ENCODE measurements at regions not wholly inside any gene's neighbourhood (a gene's known extent, or its start where the extent isn't known, plus 50 kb on each side); places are given as distances from the start of the nearest gene placed in this dataset.
"Not testable (repeated sequence)": the region's sequence is repeated elsewhere in the genome, so short reads cannot be mapped to it uniquely, and the experiment has no call there.

DNA sequence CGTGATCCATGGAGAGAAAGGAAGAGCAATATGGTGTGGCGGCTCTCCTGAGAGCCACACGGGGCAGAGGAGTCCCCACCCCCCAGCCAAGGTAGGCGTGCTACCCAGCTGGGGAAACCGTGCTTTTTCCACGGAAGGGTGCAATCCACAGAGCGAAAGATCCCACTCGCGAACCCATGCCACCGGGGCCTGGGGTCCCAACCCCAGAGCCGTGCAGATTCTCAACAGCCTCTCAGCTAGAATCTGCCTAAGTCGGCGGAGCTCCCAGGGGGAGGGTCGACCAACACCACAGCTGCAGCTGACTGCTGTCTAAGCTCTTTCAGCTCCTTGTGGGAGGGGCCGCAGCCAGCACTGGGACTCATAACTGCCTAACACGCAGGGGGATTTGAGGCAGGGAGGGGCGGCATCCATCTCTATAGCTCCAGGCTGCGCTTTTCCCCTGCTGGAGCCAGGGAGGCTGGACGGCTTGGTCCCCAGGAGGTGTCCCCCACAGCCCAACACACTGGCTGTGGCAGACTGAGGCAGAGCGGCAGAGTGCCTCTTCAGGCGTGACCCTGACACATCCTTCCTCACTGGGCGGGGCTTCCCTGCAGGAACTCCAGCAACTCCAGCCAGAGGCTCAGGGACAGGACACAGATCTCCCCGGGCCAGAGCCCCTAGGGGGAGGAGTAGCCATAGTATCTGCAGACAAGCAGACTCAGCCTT is 107.6 kb upstream of the ZBTB20 start:
- no peak for DNase-seq

DNA sequence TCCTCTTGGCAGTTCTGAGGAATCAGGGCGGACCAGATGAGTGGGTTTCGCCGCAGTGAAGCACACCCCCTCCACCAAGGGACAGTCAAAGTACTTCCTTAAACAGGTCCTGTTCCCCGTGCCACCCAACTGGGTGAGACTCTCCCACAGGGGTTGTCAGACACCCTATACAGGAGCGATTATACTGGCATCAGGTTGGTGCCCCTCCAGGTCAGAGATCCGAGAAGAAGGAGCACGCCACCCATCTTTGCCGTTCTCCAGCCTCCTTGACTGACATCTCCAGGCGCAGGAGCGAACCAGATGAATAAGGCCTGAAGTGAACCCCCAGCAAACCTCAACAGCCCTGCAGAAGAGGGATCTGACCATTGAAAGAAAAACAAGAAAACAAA is 108.1 kb upstream of the ZBTB20 start:
- no peak for DNase-seq

DNA sequence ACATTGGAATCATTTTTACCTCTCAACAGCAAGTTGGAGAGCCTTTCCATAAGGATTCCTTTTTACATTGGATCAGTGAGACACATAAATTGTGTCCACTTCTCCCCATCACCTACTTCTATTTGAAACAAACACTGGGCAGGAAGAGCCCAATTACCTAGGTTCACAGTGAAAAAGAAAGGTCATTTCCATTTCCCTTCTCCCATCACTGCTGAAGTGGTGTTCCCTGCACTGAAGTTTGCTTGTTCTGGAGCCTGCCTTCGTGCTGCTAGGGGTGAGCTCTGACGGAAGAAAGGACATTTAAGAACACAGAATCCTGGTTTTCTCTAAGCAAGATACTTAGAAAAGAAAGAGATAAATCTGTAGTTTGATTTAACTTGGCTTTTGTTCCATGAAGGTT is 123.8 kb upstream of the ZBTB20 start:
- no peak for DNase-seq

DNA sequence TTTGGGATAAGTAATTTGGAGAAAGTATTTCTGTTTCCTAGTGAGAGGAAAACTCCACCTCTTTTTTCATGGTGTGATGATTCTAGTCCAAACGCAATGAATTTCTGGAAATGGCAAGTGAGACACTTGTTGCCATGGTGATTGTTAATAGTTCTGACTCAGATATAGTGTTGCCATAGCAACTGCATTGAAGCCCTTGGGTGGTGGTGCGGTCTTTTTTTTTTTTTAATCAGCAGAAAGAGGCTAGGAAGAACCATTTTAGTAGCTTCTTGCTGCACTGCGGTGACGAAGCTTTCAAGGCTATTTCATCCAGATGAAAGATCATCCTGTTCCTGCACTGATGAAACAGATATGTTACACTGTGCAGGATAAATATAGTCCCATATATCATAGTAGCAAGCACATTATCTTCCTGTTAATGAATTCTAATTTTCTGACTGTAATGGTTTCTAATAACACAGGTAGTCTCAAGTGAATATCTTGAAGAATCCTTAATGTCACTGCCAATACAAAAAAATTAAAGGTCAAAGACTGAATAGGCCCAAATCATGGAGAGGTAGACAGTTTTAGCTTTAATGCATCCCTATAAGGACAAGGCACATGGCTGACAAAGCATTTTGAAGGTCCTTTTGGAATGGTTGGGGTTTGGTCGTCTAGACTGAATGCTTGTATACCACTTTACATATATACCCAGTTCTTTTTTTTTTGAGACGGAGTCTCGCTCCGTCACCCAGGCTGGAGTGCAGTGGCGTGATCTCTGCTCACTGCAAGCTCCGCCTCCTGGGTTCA is 125.1 kb upstream of the ZBTB20 start:
- peak; percentile 18 for DNase-seq

DNA sequence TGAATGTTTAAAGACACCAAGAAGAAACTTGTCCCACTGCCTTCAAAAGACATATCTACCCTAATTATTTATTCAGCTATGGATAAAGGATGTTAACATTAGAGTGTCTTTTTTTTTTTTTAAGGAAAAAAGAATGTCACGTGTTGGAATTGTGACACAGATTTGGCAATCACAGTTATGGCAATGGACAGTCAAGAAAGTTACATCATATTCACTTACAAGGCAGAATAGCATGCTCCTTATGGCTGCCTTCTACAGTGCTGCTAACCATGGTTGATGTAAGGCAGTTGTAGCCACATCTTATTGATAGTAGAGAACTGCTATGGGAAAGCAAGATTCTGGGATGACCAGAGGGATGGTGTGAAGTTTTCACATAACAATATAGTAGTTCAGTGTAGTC is 128.8 kb upstream of the ZBTB20 start:
- DNase-seq = no peak

DNA sequence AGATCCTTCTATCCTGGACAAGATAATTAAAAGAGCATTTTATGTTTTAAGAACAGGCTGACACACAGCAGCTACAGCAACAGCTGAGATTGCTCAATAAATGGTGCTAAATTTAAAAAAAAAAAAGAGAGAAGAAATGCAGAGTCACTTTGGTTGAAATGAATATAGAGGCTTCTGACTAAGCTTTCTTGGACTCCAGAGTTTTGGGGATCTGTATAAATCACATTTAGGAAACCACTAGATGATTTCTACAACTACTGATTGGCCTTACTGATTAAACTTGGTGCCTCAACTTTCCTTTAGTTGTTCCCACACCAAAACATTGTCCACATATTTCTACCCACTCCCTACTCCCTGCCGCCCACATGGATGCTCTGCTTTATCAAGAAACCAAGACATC is 132.9 kb upstream of the ZBTB20 start:
- no peak for DNase-seq

DNA sequence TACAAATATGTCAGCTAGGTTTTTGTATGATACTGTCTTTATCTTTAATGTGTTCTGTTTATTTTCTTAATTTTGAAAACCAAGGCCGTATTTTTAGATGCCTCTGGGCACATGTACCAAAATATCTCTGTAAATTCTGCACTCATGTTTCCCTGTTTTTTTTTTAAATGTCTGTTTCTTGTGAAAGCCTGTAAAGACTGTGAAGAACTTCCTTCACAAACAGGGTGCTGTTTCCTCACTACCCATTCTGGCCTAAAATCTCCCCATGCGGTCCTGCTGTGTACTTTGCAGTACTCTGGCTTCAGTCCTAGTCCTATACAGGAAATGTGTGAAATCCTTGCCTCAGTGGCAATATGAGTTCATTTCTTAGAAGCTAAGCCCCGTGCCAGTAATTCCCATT is 133.4 kb upstream of the ZBTB20 start:
- no peak for DNase-seq

DNA sequence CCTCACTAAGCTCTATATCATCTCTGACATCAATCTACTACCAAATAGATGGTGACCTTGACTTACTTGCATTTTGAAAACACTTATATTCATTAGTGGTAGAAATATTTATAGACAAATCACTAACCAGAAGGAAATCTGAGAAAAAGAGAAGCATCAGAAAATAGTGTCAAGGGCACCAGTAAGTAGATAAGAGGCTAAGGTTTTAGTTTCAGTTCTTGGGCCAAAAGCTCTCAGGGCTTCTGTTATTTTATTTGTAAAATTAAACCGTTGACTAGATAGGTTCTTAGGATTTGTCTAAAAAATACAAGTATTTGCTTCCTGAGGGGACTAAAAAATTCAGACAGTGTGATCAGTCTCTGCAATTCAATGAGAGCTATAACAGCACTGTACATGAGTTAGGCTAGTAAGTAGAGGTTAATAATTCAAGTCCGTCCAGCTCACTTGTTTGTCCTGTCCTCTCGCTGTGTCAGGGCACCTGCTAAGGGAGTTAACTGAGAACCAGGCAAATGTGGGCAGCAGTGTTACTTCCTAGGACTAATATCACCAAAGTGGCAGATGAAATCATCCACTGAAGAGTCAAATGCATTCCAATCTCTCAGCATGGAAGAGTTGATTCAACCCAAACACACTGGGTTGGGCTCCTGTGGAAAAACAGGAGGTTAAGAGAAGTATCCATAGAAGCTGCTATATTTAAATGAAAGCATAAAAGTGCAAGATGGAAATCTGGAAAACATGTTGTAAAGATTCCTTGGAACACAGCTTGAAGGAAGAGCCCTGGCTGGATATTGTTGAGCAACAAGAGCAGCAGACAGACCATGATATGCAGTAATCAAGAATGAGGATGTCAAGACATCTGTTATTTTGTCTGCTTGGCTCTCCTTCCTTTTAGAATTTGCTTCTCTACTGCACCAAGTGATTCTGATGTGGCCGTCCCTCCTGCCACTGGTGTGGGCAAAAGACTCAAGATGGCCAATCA is 134.9 kb upstream of the ZBTB20 start:
- no peak for DNase-seq

DNA sequence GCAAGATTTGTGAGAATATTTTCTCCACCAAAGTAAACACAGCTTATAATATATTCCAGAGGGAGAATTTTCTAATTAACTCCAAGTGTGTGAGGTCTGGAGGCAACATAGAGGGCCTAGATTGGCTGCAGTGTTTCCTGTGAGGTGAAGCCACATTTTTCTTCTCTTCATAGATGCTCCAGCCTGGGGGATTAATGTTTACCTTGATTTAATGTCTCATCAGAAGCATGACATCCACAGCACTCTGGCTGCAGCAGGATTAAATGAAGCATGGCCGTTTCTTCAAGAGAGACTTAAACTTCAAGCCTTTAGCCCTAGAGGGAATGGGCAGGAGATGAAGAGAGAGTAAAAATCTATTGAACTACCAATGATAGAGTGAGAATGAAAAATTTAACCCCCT is 137.9 kb upstream of the ZBTB20 start:
- no peak for DNase-seq

DNA sequence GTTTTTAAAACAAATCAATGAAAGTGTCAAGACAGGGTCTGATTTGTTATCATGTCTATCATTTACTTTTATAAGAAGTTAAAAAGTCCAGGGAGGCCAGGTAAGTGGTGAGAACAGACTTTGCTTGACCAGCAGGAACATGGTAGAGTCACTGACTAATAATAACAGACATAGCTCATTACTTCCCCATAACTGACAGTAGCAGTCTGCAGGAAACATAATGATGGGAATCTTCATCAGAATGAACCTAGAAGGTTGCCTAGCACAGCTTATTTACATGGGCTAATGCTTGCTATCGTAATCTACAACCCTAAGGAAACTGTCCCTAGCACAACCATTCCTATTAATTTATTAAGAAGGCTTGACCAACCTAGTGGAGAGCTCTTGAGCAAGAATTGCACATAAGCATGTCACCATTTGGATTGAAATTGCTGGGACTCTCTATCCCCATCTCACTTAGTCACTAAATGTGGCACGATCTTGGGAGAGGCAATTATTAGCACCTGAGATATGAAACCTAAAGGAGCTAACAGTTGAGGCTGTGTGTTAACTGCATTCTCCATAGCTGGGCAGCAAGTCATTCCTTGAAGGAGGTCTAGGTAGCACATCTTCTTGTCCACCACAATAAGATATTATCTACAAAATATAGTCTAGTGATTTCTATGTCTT is 139.6 kb upstream of the ZBTB20 start:
- no peak for DNase-seq

DNA sequence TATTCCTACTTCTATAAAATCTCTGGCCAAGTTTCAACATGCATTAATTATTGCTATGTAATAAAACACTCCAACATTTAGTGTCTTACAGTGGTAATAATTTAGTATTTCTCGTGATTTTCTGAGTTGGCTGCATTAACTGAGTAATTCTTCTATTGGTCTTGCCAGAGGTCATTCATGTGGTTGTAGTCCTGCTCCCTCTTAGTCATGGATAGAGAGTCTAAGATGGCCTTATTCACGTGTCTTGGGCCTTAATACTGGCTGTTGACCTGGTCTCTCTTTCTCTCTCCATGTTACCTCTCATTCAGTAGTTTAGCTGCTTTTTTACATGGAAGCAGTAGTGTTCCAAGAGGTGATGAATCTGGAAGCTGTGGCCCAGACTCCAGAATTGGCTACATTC is 140.1 kb upstream of the ZBTB20 start:
- DNase-seq = no peak

DNA sequence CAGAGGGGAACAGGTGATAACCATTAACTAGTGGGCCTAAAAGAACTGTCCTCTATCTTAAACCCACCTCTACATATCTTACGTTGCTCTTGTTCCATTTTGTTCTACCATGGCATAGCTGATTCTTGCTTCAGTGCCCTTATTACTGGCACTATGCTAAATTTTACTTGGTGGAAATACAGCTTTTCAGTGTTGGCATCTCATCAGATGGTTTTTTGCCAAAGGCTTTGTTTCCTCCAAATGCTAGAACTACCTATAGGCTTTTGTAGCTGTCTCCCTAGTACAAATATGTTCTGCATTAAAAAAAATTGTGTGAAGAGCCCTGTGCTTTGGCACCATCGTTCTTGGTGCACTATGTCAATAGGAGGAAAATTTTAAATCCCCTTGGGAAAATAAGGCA is 145.0 kb upstream of the ZBTB20 start:
- DNase-seq = no peak

DNA sequence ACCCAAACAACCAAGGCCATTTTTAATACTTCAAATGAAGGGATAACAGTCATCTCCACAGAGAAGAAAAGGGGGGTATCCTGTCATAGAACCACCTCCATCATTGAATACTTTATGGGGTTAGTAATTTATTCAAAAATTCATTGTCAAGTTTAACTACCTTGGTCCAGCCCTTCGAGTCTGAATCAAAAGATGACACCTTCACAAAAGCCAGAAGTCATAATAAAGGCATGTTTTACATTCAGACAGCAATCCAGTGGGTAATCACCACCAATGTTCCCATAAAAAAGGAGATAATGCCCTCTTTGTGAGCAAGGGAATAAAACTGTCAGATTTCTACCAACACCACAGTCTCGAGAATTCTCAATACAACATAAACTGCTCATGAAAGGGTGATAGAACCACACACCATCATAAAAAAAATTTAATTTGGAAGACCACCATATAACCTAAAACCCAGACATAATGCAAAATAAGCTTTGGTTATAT is 145.6 kb upstream of the ZBTB20 start:
- no peak for DNase-seq

DNA sequence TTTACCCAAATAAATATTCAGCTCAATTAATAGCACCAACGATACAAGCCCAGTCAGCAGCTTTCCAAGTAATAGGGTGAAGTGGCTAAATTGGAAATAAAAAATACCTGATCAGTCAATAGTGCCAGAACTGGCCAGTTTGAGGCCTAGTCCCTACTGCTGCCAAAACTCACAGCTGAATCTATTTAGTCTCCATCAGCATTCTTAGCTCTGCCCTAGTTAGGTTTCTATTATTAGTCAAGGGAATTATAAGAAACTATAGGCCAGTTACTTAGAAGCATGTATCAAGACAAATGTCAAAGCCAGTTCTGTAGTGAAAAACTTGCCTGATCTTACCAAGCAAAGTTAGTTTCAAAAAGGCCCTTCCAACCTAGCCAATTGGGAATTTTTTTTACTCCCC is 146.2 kb upstream of the ZBTB20 start:
- no peak for DNase-seq

DNA sequence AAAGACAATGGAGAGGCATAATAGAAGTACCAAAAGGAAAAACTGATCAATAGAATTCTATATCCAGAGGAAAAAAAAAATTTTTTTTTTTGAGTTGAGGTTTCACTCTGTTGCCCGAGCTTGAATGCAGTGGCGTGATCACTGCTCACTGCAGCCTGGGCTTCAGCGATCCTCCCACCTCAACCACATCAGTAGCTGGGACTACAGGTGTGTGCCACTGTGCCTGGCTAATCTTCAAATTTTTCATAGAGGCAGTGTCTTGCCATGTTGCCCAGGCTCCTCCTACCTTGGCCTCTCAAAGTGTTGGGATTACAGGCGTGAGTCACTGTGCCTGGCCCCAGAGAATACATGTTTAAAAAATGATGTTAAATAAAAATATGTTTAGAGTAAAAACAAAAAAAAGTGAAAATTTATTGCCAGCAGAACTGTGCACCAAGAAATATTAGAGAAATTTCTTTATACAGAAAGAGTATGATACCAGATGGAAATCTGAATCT is 154.3 kb upstream of the ZBTB20 start:
- DNase-seq = no peak

DNA sequence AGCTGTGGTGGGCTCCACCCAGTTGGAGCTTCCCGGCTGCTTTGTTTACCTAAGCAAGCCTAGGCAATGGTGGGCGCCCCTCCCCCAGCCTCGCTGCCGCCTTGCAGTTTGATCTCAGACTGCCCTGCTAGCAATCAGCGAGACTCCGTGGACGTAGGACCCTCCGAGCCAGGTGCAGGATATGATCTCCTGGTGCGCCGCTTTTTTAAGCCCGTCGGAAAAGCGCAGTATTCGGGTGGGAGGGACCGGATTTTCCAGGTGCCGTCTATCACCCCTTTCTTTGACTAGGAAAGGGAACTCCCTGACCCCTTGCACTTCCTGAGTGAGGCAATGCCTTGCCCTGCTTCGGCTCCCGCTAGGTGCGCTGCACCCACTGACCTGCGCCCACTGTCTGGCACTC is 170.9 kb upstream of the ZBTB20 start:
- DNase-seq = not testable (repeated sequence)

DNA sequence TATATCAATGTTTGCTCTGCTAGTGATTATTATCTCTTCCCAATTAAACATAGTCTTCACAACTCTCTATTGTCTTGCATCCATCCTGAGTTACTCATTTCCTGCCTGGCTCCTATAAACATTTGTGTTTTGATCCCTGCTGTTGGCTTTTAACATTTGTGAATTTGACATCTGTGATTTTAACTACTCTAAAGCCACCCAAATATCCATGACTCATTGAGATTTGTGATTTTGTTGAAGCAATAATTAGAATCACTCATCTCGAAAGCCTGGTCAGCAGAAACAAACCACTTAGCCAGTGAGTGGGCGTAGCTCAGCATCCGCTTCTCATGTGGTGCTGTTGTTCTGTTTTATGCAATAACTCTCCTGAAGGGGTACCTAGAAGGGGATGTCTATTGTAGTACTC is 174.3 kb upstream of the ZBTB20 start:
- DNase-seq = no peak

DNA sequence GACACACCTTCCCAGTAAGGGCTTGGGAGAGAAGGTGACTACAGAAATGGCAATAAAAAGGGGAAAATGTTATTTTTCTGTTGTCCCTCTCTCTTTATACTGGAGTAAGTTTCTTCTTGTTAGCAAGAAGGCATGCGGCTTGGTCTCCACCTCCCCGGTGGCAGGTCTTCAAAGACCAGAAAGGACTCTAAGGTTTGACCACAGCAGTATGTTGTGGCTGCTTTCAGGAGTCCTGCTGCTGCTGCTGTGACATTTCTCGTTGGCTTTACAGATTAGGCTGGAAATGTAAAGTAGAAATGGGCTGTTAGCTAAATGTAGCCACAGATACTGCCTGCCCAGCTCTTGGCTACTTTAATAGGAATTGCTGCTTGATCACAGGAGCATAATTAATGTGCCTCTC is 175.8 kb upstream of the ZBTB20 start:
- no peak for DNase-seq

DNA sequence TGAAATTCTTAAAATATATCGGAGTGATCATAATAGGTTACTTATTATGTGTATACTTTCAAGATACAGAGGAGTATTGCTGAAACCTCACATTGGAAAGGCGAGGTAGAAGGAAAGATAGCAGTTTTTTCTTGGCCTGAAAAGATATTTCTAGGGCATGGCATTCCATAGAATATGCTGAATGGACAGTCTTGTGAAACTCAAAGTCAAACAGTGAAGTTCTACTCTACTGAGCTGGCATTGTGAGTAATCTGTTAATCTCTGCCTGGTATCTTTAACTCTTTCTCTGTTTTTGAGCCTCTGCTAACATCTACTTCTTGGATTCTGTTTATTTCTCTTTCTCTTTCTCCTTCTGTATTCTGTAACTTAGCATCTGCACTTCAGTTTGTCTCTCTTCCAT is 176.3 kb upstream of the ZBTB20 start:
- DNase-seq = no peak

DNA sequence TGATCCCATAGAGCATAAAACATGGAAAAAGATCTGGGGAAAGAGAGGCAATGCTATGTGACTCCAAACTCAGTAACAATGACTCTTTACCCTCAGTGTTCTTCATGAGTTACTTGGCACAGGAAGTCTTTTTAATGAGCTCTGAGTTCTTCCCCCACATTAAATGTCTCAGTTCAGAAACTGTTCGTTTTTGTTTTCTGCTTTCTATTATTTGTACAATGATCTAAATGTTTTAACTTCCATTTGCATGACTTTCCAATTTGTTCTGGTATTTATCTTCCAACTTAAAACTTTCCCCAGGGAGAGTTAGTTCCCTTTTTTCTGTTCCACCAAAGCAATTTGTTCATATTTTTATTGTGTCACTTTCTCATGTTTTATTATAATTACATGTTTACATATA is 177.0 kb upstream of the ZBTB20 start:
- no peak for DNase-seq

DNA sequence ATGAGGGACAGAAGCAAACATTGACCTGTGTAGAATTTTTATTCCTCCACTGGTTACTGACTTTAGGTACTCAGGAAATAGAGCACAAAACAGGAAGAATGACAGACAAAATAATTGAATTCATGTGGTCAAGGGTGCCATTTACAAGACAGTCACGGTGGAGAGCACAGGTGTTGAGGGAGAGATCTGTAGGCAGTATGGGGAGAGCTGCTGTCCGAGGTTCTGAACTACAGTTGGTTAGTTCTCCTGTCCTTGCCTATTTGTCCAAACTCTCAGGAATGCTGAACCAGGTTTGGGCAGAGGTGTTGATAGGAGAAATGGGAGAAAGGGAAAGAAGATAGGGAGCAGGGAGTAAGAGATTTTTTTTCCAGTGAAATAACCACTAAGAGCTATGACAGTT is 178.5 kb upstream of the ZBTB20 start:
- no peak for DNase-seq

DNA sequence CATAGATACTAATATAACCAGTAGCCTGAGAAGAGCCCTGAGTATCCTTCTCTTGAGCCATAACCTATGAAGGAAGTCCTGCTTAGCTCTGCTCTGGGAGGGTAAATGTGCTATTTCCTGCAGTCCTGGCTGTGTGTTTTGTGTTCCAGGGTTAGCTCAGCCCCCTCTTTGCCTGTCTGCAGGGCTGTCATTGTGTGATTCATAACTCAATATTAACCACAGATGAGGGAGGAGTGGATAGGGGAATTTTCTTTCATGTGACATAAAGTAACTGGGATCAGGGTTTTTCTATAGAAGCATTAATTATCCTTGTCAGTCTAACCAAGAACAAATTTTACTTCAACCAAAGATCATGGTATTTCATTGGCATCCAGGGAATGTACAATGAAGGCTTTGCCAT is 183.3 kb upstream of the ZBTB20 start:
- DNase-seq = no peak

DNA sequence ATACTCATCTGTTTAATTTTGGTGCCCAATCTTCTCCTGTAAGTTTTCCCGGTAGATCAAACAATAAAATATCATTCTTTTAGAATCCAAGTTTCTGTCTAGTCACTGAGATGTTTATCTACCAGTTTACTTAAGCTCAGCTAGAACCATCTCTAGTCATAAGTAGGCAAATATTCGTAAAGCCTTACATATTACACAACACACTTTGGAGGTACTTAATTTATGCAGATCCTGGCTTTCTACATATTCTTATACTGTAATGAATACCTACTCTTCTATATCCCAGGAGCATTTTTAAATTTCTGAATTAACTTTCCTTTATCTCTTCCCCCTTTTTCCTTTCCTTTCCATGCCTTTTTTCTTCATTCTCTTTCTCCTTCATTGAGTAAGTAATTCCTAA is 185.9 kb upstream of the ZBTB20 start:
- no peak for DNase-seq

Measured in NCI-H2029 (cell line).